Right lobe of liver (tissue), 6 donors: ENCODE measurements at regions not wholly inside any gene's neighbourhood (a gene's known extent, or its start where the extent isn't known, plus 50 kb on each side); places are given as distances from the start of the nearest gene placed in this dataset.

Experiments used
- ATAC-seq, 4 donors: fragments of 200-7000 bp; cut with Tn5 transposase; one replicate each; pipeline ENCODE4 v1.9.1; 2020; ENCODE audit warnings: mild to moderate bottlenecking in 4 of 4, moderate library complexity in 4 of 4
- DNase-seq, 3 donors: peaks; one replicate each; pipeline ENCODE4 v3.0.0-alpha.2; 2020
- H3K27ac ChIP-seq, 3 donors: fragments of 200-600 bp; one replicate each; pipeline ENCODE4 v1.8.0; 2022
- H3K27me3 ChIP-seq, 2 donors: fragments of 200-600 bp; one replicate each; pipeline ENCODE4 v1.8.0; 2022
- H3K36me3 ChIP-seq, 4 donors: fragments of 200-600 bp; sonication (generic) in 1 of 4; one replicate each; pipeline versions ENCODE4 v1.5.1 to v1.8.0; 2017 to 2022; ENCODE audit warnings: control low read depth in 1 of 4
- H3K4me1 ChIP-seq, 4 donors: fragments of 200-600 bp; sonication (generic) in 1 of 4; one replicate each; pipeline versions ENCODE4 v1.5.1 to v1.8.0; 2017 to 2022; ENCODE audit warnings: control low read depth in 1 of 4
- H3K4me3 ChIP-seq, 3 donors: fragments of 200-600 bp; one replicate each; pipeline ENCODE4 v1.8.0; 2022
- H3K9me3 ChIP-seq, 4 donors: fragments of 200-600 bp; sonication (generic) in 1 of 4; one replicate each; pipeline versions ENCODE4 v1.5.1 to v1.8.0; 2017 to 2022; ENCODE audit warnings: control low read depth in 1 of 4
- POLR2A ChIP-seq: fragments of 450-650 bp; IDR thresholded peaks from one replicate; pipeline ENCODE4 v1.6.1; 2017; ENCODE audit warnings: antibody characterized with exemption, mild to moderate bottlenecking
- WGBS: methylation state at CpG from one replicate; pipeline ENCODE4 v1.1.6; 2018; ENCODE audit warnings: low coverage, low lambda C conversion rate; ENCODE audit not compliant: insufficient coverage; ENCODE audit errors: missing lambda C conversion rate; 5-methylcytosine and 5-hydroxymethylcytosine counted together
- intact Hi-C, 2 donors: fragments of 100-400 bp; cut with DNase I; formaldehyde crosslinking; loops; one replicate each; pipeline versions ENCODE4 v1.11.2 to v1.14.1; 2022
- TF ChIP-seq, protein P1 (sequence below), 4 donors: fragments of 200-600 bp in 3 of 4; fragments of 450-650 bp in 1 of 4; IDR thresholded peaks; one replicate each; pipeline versions ENCODE4 v1.5.1 to v1.8.0; 2016 to 2022; ENCODE audit warnings: antibody characterized with exemption in 4 of 4, mild to moderate bottlenecking in 2 of 4
- donor health status: DM: no; HTN: yes; CAD: no.
- donor health status: DM: no; HTN: no; CAD: no.
- donor health status: DM: no; HTN: no; CAD: no.
- donor health status: DM: no; HTN: yes; CAD: no.
- donor health status: DM: no; HTN: yes; CAD: no.

DNA sequence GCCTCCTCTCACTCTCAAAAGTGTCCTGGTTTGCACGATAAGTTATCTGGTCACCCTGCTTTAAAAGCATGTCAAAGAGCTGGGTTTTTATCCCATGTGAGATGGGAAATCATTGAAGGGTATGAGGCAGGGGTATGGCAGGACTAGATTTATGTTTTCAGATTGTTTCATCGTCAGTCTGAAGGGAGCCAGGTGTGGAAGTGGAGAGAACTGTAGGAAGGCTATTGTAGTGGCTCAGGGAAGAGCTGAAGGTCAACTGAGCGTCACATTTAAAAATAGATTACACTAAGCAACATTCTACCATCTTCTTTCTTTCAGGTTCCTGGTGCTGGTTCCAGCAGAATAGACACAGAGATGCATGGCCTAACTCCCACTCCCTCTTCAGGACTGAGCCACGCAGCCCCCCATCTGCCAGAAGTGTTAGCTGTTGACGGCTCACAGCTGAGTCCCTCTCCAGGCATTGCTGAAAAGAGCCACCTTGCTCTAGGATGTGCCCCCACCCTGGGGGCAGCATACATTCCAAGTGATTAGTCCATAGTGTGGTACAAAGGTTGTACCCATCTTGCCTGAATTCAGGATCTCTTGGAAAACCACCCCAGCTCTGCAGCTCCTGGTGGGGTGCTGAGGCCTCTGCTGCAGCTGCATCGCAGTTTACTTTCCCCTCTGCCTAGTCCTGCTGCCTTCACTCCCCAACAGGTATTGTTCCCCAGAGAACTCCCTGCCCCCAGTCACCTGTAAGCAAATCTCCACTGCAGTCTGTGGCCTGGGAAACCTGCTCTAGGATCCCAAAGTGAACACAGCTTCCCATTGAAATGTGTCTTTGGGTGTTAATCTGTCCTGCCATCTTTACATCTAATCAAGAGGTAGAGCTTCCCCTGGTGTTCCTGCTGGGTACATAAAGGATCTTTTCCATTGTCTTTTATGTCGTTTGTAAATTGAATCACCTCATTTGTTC, 79.5 kb upstream of the KLF7 start:
- Histone ChIP-seq H3K27me3 (no peaks in the 10 kb centered on the region), H3K4me1 (no peaks in the 10 kb centered on the region), H3K4me3 (no peak overlapping the region), H3K36me3 (no peaks in the 10 kb centered on the region), H3K9me3 (no peaks in the 10 kb centered on the region), H3K27ac (no peak overlapping the region)
- ATAC-seq (no peak), DNase-seq (no peak)
- TF ChIP-seq, protein P1, sequence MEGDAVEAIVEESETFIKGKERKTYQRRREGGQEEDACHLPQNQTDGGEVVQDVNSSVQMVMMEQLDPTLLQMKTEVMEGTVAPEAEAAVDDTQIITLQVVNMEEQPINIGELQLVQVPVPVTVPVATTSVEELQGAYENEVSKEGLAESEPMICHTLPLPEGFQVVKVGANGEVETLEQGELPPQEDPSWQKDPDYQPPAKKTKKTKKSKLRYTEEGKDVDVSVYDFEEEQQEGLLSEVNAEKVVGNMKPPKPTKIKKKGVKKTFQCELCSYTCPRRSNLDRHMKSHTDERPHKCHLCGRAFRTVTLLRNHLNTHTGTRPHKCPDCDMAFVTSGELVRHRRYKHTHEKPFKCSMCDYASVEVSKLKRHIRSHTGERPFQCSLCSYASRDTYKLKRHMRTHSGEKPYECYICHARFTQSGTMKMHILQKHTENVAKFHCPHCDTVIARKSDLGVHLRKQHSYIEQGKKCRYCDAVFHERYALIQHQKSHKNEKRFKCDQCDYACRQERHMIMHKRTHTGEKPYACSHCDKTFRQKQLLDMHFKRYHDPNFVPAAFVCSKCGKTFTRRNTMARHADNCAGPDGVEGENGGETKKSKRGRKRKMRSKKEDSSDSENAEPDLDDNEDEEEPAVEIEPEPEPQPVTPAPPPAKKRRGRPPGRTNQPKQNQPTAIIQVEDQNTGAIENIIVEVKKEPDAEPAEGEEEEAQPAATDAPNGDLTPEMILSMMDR (IDR thresholded peaks at IDR 0.05) = no peak
- no peak for TF ChIP-seq POLR2A
- intact Hi-C loops = no loop called here
- 80% methylated on average over 6 of the region's 7 CpGs for WGBS

DNA sequence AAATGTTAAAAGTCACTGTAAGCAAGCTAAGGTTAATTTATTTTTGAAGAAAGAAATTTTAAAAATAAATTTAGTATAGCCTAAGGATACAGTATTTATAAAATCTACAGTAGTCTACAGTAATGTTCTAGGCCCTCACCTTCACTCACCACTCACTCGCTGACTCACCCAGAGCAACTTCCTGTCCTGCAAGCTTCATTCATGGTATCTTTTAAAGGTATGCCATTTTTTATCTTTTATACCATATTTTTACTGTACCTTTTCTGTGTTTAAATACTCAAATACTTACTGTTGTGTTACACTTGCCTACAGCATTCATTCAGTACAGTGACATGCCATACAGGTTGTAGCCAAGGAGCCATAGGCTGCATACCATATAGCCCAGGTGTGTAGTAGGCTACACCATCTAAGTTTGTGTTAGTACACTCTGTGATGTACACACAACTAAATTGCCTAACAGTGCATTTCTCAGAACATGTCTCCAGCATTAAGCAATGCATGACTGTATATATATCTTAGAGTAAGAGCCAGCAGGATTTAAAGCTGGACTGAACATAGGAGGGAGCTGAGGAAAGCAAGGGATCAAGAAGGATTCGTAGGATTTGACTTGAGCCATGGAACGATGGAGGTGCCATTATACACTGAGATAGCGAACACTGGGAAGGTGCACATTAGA, 83.1 kb upstream of the KLF7 start:
- DNase-seq (no peak), ATAC-seq (no peak)
- Histone ChIP-seq H3K9me3 (no peaks in the 10 kb centered on the region), H3K27ac (no peak overlapping the region), H3K27me3 (no peaks in the 10 kb centered on the region), H3K4me3 (no peak overlapping the region), H3K36me3 (no peaks in the 10 kb centered on the region), H3K4me1 (no peaks in the 10 kb centered on the region)
- intact Hi-C loops = no loop called here
- 88% methylated on average over 4 of the region's 4 CpGs for WGBS
- no peak for TF ChIP-seq POLR2A
- TF ChIP-seq, protein P1 (IDR thresholded peaks at IDR 0.05) = no peak

DNA sequence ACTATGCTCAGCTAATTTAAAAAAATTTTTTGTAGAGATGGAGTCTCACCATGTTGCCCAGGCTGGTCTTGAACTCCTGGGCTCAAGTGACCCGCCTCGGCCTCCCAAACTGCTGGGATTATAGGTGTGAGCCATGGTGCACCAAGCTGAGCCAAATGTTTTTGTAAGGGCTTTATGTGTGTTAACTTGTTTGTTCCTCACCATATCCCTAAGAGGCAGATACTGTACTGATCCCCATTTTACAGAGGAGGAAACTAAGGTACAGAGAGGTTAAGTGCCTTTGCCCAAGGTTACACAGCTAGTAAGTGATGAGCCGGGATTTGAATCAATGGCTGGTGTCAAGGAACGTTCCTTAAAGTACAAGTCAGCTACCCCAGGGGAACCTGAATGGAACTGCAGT, 85.3 kb upstream of the KLF7 start:
- Histone ChIP-seq H3K4me1 (no peaks in the 10 kb centered on the region), H3K4me3 (no peak overlapping the region), H3K9me3 (no peaks in the 10 kb centered on the region), H3K27ac (no peak overlapping the region), H3K36me3 (no peaks in the 10 kb centered on the region), H3K27me3 (no peaks in the 10 kb centered on the region)
- WGBS = 75% methylated on average over 2 of the region's 4 CpGs
- intact Hi-C loops = no loop called here
- TF ChIP-seq, protein P1 (IDR thresholded peaks at IDR 0.05) = no peak
- TF ChIP-seq POLR2A = no peak
- DNase-seq (no peak), ATAC-seq (no peak)

DNA sequence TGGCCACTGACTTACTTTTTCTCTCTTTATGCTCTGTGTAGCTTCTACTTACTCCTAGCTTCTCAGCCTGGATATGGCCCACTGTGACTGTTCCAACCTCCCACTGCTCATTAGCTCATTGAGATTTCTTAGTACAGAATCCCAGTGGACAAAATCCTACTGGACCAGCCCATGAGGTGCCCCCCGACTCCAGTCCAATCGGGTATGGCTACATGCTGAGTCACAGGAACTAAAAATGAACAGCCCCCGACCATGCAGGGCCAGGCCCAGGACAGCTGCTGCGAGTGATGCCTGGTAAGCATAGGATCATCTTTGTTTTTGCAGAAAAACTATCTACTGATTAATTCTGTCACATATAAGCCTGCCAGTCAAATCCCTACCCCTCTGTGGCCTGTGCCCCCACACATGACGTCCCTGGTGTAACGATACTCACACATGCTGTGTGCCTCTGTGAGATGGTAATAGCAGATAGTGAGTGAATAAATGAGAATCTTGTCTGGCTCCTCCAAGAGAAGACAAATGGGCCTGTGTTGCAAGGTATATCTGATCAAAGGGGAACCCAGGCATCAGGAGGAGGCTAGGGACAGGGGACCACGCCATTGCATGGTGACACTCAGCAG, 85.9 kb upstream of the KLF7 start:
- no peaks in the 10 kb centered on the region for H3K27me3 ChIP-seq
- no peak for DNase-seq
- no peak overlapping the region for H3K27ac ChIP-seq
- WGBS = 79% methylated on average over 7 of the region's 7 CpGs
- TF ChIP-seq POLR2A = no peak
- TF ChIP-seq, protein P1 (IDR thresholded peaks at IDR 0.05) = no peak
- no peak overlapping the region for H3K4me3 ChIP-seq
- no peaks in the 10 kb centered on the region for H3K36me3 ChIP-seq
- intact Hi-C loops = no loop called here
- H3K4me1 ChIP-seq = no peaks in the 10 kb centered on the region
- no peaks in the 10 kb centered on the region for H3K9me3 ChIP-seq
- no peak for ATAC-seq
